ENCODE measurements at regions not wholly inside any gene's neighbourhood (a gene's known extent, or its start where the extent isn't known, plus 50 kb on each side); places are given as distances from the start of the nearest gene placed in this dataset.

- DNase-seq: no peak
- no peak overlapping the region for H3K4me3 ChIP-seq
- no peaks in the 10 kb centered on the region for H3K36me3 ChIP-seq
- TF ChIP-seq POLR2AphosphoS5 (IDR thresholded peaks at IDR 0.05) (no peak), CTCF (IDR thresholded peaks at IDR 0.05 in 8 of 11, conservative IDR thresholded peaks at IDR 0.05 in 3 of 11) (no peak), POLR2A (IDR thresholded peaks at IDR 0.05) (no peak)
- intact Hi-C loops (cut with DNase I; ENCODE audit: low total_unique reads): no loop called here
- H3K4me1 ChIP-seq: peaks cover 0 to 5% (median 0%) of the 10 kb centered on the region in 6 donors
- H3K27me3 ChIP-seq (replicated peaks in 1 of 7): peaks cover 0 to 77% (median 14%) of the 10 kb centered on the region in 7 donors
- 78 to 89% (median 81%) methylated on average over 2 of the region's 2 CpGs for WGBS, 5 donors
- H3K27ac ChIP-seq: no peak overlapping the region
- H3K9me3 ChIP-seq: no peaks in the 10 kb centered on the region
Measured at GRCh38 chr12:112573141-112573540, 154.4 kb downstream of the PTPN11 start.

DNA sequence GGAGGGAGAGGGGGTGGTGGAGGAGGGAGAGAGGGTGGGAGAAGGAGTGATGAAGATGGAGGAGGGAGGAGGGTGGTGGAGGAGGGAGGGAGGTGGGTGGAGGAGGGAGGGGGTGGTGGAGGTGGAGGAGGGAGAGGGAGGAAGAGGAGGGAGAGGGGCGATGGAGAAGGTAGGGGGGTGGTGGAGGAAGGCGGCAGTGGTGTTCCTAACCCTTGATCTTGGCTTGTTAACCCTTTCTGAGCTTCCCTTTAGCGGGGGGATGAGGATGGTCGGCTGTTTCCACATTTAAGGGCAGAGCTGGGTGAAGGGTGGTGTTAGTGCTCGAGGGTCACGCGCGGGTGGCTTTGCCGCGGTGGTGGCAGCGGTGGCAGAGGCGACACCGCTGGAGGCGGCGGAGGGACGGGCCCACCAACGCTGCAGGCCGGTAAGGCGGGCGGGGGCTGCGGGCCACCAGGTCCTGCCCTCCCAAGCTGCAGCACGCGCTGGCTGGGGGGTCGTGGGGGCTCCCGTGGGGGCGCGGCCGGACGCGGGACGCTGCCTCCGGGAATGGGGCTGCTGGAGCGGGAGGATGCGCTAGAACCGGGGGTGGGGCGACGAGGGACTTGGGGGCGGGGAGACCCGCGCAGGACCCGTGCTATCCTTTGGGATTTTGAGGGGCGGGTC, 156.3 kb downstream of the PTPN11 start:
- TF ChIP-seq POLR2AphosphoS5 (IDR thresholded peaks at IDR 0.05) (no peak), POLR2A (IDR thresholded peaks at IDR 0.05) (no peak), CTCF (IDR thresholded peaks at IDR 0.05 in 8 of 11, conservative IDR thresholded peaks at IDR 0.05 in 3 of 11) (no peak)
- Histone ChIP-seq H3K4me1 (peaks cover 0 to 5% (median 0%) of the 10 kb centered on the region in 6 donors), H3K27ac (no peak overlapping the region), H3K27me3 (replicated peaks in 1 of 7) (peaks cover 0 to 80% (median 14%) of the 10 kb centered on the region in 7 donors), H3K36me3 (no peaks in the 10 kb centered on the region), H3K9me3 (no peaks in the 10 kb centered on the region), H3K4me3 (no peak overlapping the region)
- DNase-seq: no peak
- intact Hi-C loops (cut with DNase I; ENCODE audit: low total_unique reads): no loop called here
- 4 to 6% (median 5%) methylated on average over 34 to 42 of the region's 42 CpGs for WGBS, 5 donors

DNA sequence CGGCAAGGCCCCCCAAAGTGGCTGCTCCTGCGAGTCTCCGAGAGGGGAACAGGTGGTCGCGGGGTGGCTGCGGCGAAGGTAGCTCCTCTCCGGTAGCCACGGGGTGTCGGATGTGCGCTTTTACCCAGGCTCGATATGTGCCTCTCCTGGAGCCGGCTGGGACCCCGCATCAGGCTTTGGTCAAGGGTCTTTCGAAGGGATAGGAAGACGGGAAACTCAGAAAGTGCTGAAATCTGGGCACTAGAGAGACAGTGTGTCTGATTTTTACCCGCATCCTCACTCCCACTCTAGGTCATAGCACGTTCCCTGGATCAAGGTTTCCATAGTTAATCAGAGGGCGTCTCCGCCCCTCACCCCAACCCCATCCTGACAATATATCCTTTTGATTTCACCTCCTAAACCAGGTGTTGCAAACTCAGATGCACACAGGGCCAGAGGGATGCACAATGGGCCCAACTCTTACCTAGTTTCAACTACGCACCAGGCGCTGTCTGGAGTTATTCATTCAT, 156.9 kb downstream of the PTPN11 start:
- intact Hi-C loops (cut with DNase I; ENCODE audit: low total_unique reads): no loop called here
- Histone ChIP-seq H3K4me1 (peaks cover 0 to 5% (median 0%) of the 10 kb centered on the region in 6 donors), H3K4me3 (no peak overlapping the region), H3K9me3 (no peaks in the 10 kb centered on the region), H3K27me3 (replicated peaks in 1 of 7) (peaks cover 0 to 78% (median 14%) of the 10 kb centered on the region in 7 donors), H3K27ac (no peak overlapping the region), H3K36me3 (no peaks in the 10 kb centered on the region)
- no peak for DNase-seq
- TF ChIP-seq POLR2AphosphoS5 (IDR thresholded peaks at IDR 0.05) (no peak), POLR2A (IDR thresholded peaks at IDR 0.05) (no peak), CTCF (IDR thresholded peaks at IDR 0.05 in 8 of 11, conservative IDR thresholded peaks at IDR 0.05 in 3 of 11) (no peak)
- 38 to 49% (median 42%) methylated on average over 22 of the region's 22 CpGs for WGBS, 5 donors

GRCh38 chr12:112577473-112578329, 159.0 kb downstream of the PTPN11 start:
- Histone ChIP-seq H3K4me3 (no peak overlapping the region), H3K4me1 (peaks cover 0 to 5% (median 0%) of the 10 kb centered on the region in 6 donors), H3K9me3 (no peaks in the 10 kb centered on the region), H3K27me3 (replicated peaks in 1 of 7) (peaks cover 0 to 63% (median 14%) of the 10 kb centered on the region in 7 donors), H3K27ac (no peak overlapping the region), H3K36me3 (no peaks in the 10 kb centered on the region)
- 36 to 63% (median 49%) methylated on average over 4 of the region's 4 CpGs for WGBS, 5 donors
- TF ChIP-seq CTCF (IDR thresholded peaks at IDR 0.05 in 8 of 11, conservative IDR thresholded peaks at IDR 0.05 in 3 of 11) (no peak), POLR2A (IDR thresholded peaks at IDR 0.05) (no peak), POLR2AphosphoS5 (IDR thresholded peaks at IDR 0.05) (no peak)
- intact Hi-C loops (cut with DNase I; ENCODE audit: low total_unique reads): no loop called here
- no peak for DNase-seq
